Fibroblast of upper back skin (primary cell): ENCODE measurements at regions not wholly inside any gene's neighbourhood (a gene's known extent, or its start where the extent isn't known, plus 50 kb on each side); places are given as distances from the start of the nearest gene placed in this dataset.
A peak's percentile ranks its signal among the peaks of the same experiment; 100 is the strongest.
"Not testable (repeated sequence)": the region's sequence is repeated elsewhere in the genome, so short reads cannot be mapped to it uniquely, and the experiment has no call there.

ENCODE experiments used
- DNase-seq: peaks from one replicate; pipeline ENCODE4 v3.0.0-alpha.2; 2013

GRCh38 chr7:46091071-46091470 is 170.0 kb upstream of the IGFBP3 start:
- DNase-seq = no peak

DNA sequence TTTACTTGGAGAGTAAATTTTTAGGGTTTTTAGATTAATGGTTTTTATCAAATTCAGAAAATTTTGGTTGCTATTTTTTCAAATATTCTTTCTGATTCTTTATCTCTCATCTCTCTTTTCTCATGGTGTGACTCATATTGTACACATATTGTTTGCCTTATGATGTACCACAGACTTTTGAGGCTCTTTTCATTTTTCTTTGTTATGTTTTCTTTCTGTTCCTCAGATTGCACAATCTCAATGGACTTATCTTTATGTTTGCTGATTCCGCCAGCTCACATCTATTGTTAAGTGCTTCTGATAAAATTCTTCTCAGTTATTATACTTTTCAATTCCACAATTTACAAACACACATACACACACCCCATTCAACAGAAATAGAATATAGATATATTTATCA is 168.2 kb upstream of the IGFBP3 start:
- no peak for DNase-seq

GRCh38 chr7:46088486-46088885 is 167.4 kb upstream of the IGFBP3 start:
- DNase-seq = not testable (repeated sequence)

GRCh38 chr7:46080595-46081159 is 159.6 kb upstream of the IGFBP3 start:
- DNase-seq = peak; percentile 59

GRCh38 chr7:46079421-46079820 is 158.3 kb upstream of the IGFBP3 start:
- no peak for DNase-seq

DNA sequence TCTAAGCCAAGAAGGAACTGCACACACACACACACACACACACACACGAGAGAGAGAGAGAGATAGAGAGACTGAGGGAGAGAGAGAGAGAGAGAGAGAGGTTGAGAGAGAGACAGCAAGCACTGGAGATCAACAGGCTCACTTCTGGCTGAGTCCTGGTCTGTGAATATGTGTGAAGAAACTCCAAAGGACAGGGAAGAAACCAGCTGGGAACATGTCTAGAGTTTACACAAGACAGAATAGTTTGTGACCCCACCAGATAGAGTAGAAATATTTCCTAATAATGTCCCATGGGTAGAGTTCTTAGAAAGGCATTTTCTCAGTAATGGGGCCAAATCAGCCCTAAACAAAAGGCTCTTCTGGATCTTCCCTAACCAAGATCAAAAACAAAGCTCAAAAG is 155.5 kb upstream of the IGFBP3 start:
- no peak for DNase-seq

- no peak for DNase-seq
Observed at GRCh38 chr7:46072722-46073121, 151.7 kb upstream of the IGFBP3 start.

GRCh38 chr7:46071601-46072000 is 150.5 kb upstream of the IGFBP3 start:
- peak; percentile 81 for DNase-seq

GRCh38 chr7:46071076-46071475 is 150.0 kb upstream of the IGFBP3 start:
- peak; percentile 94 for DNase-seq

- no peak for DNase-seq
Observed at GRCh38 chr7:46068159-46068558, 147.1 kb upstream of the IGFBP3 start.

GRCh38 chr7:46059308-46060020 is 138.4 kb upstream of the IGFBP3 start:
- peak; percentile 81 for DNase-seq

GRCh38 chr7:46058086-46058823 is 137.2 kb upstream of the IGFBP3 start:
- DNase-seq = peak; percentile 84

DNA sequence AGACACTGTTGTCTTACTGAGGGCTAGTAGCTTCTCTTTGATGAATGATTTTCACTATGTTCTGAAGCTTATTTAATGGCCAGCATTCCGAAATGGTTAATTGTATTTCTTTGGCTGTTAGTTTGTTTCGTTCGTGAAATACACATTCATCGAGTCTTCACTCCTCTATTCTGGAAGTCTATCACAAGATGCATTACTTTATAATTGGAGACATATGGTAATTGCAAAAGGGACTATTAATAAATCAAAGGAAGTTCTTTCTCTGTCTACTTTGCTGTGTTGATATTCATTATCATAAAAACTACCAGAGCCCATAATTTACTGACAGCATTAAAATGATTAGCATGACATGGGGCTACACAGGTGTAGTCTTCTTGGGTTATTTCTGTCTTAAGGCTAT is 133.8 kb upstream of the IGFBP3 start:
- DNase-seq = no peak

DNA sequence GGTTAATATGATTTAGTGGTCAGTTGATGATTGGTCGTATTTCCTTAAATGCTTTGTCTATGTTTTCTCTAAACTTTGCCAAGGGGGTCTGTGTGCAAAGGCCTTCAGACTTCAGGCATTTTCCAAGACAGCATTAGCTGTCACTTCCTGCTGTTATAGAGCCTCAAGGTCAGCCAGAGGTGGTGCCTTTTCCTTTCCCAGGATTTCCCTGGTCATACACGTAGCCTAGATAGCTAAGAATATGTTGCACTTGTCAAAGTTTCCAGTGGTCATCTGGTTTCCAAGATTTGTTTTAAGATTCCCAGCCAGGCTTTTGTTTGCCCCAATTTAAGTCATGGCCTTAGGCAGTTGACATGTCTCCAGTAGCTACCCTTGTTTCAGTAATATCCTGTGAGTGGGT is 133.2 kb upstream of the IGFBP3 start:
- no peak for DNase-seq

GRCh38 chr7:46047581-46047980 is 126.5 kb upstream of the IGFBP3 start:
- DNase-seq = no peak

GRCh38 chr7:46043338-46043737 is 122.3 kb upstream of the IGFBP3 start:
- not testable (repeated sequence) for DNase-seq

DNA sequence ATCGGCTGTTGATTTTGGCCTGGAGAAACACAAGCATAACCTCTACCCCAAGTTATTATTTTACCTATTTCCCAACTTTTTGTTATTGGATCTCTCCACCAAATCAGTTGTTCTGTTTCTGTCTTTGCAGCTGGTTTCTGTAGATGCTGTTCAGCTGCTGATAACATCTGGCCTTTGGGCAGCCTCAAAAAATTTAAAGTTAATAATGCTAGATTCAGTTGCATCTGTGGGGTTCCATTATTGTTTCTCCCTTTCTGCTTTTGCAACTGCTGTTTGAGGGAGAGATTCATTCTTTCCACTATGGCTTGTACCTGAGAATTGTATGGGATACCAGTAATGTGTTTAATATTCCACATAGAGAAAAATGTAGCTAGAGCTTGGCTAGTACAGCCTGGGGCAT is 118.7 kb upstream of the IGFBP3 start:
- not testable (repeated sequence) for DNase-seq

- no peak for DNase-seq
Observed at GRCh38 chr7:46035166-46035565, 114.1 kb upstream of the IGFBP3 start.

DNA sequence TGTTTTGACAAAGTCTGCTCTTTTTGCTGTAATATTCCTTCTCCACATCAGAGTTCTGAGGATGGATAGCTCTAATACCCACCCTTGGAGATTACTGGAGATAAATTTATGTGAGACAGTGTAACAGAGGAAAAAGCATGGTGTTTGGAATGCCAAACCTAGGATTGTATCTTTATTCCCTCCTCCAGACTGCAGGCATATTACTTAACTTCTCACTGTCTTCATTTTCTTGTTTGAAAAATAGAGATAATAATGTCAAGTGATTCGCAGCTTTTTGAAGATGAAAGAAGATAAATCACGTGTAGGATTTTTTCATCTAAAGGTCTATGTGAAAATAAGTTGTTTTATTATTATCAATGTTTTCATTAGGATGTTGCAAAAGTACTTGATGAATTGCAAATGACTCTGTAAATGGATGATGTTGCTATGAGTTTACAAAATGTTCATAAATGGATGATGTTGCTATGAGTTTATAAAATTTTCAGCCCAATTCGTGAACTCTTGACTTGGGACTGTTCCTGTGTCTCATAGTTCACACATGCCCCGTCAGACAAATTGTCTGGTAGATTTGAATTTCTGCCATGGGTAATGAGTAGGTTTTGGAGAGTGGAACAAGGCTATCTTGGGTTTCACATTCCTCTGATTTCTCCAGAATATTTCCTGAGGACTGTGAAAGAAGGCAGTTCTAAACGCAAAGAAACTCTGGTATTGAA is 113.1 kb upstream of the IGFBP3 start:
- DNase-seq = peak; percentile 70

- DNase-seq = no peak
Observed at GRCh38 chr7:46033592-46033991, 112.5 kb upstream of the IGFBP3 start.

DNA sequence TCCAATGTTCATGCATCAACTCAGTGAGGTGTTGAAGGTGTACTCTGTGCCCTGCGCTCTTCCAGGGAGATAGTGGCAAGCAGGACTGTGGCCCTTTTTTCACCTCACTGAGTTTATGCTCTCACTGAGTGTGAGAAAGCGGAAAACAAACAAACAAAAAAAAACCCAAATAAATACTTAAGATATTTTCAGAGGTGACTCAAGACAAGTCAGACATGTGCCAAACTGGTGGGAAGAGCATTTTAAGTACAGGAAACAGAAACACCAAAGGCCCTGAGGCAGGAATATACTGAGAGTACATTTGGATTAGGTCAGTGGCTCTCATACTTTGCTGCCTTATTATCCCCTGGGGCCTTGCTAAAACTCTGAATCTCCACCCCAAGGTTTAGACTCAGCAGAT is 111.9 kb upstream of the IGFBP3 start:
- no peak for DNase-seq

DNA sequence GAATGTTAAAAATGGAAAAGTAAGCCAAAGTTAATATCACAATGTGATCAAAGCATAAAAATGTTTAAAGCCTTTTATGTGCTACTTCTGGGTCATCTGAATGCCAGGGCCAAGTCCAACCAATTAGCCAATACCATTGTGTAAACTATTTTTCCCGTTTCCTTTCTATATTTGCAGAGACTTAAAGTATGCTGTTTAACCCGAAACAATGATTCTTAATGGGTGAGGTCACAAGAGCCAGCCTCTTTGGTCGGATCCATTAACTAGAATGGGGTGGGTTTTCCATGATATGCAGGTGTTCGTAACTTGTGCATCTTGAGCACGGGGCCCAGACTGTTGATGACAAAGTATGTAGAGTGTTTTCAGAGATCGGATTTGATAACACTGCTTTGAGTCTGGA is 111.3 kb upstream of the IGFBP3 start:
- no peak for DNase-seq

DNA sequence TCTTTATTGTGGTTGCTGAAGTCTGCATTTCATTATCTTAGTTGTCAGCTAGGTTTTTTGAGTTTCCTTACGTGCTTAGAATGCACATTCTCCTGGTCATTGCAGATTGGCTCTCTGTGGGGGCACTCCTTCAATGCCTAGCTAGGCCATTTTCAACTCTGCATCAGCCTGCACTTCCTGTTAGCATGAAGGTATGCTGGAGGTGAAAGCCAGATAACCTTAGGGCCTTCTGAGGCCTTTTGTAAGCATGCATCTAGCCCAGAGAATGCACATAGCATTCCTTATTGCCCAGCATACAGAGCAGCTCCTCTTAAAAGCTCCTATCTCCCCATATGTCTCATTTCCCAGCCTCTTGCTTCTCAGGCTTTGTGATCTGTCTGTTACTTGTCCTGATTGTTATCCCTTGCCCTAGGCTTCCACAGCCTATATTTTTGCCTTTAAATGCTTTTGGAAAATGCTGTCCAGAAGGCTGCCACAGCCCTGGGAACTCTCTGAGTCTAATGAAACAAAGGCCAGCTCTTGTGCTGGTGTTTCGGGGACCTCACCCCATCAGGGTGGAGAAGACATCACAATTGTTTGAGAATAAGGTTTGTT is 108.1 kb upstream of the IGFBP3 start:
- DNase-seq = no peak
